Vagina (tissue), 2 donors: ENCODE measurements at regions not wholly inside any gene's neighbourhood (a gene's known extent, or its start where the extent isn't known, plus 50 kb on each side); places are given as distances from the start of the nearest gene placed in this dataset.

ENCODE experiments used
- CTCF ChIP-seq, 3 experiments: fragments of 450-650 bp in 2 of 3; fragments of 200-600 bp in 1 of 3; sonication (generic) in 1 of 3; IDR thresholded peaks; one replicate each; pipeline ENCODE4 v1.5.1; 2017 to 2019; ENCODE audit warnings: antibody characterized with exemption in 3 of 3, mild to moderate bottlenecking in 2 of 3, moderate library complexity in 2 of 3
- POLR2A ChIP-seq, 2 donors: fragments of 450-650 bp; IDR thresholded peaks; one replicate each; pipeline ENCODE4 v1.6.1; 2017; ENCODE audit warnings: antibody characterized with exemption in 2 of 2, mild to moderate bottlenecking in 2 of 2, moderate library complexity in 2 of 2

- TF ChIP-seq CTCF (IDR thresholded peaks at IDR 0.05) (no peak), POLR2A (IDR thresholded peaks at IDR 0.05) (no peak)
Observed at GRCh38 chr21:34311561-34312330, 52.1 kb upstream of the KCNE2 start.
